Activated CD4-positive, alpha-beta T cell treated with anti-CD3 and anti-CD28 coated beads, Interleukin-2, amount 50 U/mL, for 1 hour (primary cell): ENCODE measurements at regions not wholly inside any gene's neighbourhood (a gene's known extent, or its start where the extent isn't known, plus 50 kb on each side); places are given as distances from the start of the nearest gene placed in this dataset.
"Not testable (repeated sequence)": the region's sequence is repeated elsewhere in the genome, so short reads cannot be mapped to it uniquely, and the experiment has no call there.

Experiments
- DNase-seq: peaks from one replicate; pipeline ENCODE4 v3.0.0-alpha.2; 2020

GRCh38 chr1:146710838-146711521, 227.1 kb upstream of the NBPF12 start:
- not testable (repeated sequence) for DNase-seq

- not testable (repeated sequence) for DNase-seq
Observed at GRCh38 chr1:146709302-146709701, 228.8 kb upstream of the NBPF12 start.

- DNase-seq, result not testable (repeated sequence)
Observed at GRCh38 chr1:146704162-146704724, 233.9 kb upstream of the NBPF12 start.

GRCh38 chr1:146701320-146701719, 236.8 kb upstream of the NBPF12 start:
- not testable (repeated sequence) for DNase-seq

GRCh38 chr1:146695388-146695787, 242.7 kb upstream of the NBPF12 start:
- not testable (repeated sequence) for DNase-seq

GRCh38 chr1:146691798-146692197, 246.3 kb upstream of the NBPF12 start:
- DNase-seq, result not testable (repeated sequence)

GRCh38 chr1:146688893-146689292, 249.2 kb upstream of the NBPF12 start:
- DNase-seq, result not testable (repeated sequence)

GRCh38 chr1:146686777-146687366, 251.3 kb upstream of the NBPF12 start:
- not testable (repeated sequence) for DNase-seq

- not testable (repeated sequence) for DNase-seq
Observed at GRCh38 chr1:146683126-146683429, 255.0 kb upstream of the NBPF12 start.

- not testable (repeated sequence) for DNase-seq
Observed at GRCh38 chr1:146682227-146683125, 255.6 kb upstream of the NBPF12 start.

GRCh38 chr1:146673729-146674299, 264.3 kb upstream of the NBPF12 start:
- not testable (repeated sequence) for DNase-seq

GRCh38 chr1:146672608-146673007, 265.5 kb upstream of the NBPF12 start:
- not testable (repeated sequence) for DNase-seq

GRCh38 chr1:146671588-146671987, 266.5 kb upstream of the NBPF12 start:
- not testable (repeated sequence) for DNase-seq

- DNase-seq, result not testable (repeated sequence)
Observed at GRCh38 chr1:146670832-146671566, 267.1 kb upstream of the NBPF12 start.

GRCh38 chr1:146666275-146666674, 271.8 kb upstream of the NBPF12 start:
- not testable (repeated sequence) for DNase-seq

GRCh38 chr1:146660242-146660641, 277.9 kb upstream of the NBPF12 start:
- not testable (repeated sequence) for DNase-seq

- DNase-seq, result not testable (repeated sequence)
Observed at GRCh38 chr1:146656356-146657060, 281.6 kb upstream of the NBPF12 start.

- DNase-seq, result not testable (repeated sequence)
Observed at GRCh38 chr1:146654763-146655162, 283.4 kb upstream of the NBPF12 start.

GRCh38 chr1:146645978-146646604, 292.0 kb upstream of the NBPF12 start:
- not testable (repeated sequence) for DNase-seq

GRCh38 chr1:146641534-146641933, 296.6 kb upstream of the NBPF12 start:
- DNase-seq, result not testable (repeated sequence)

GRCh38 chr1:146640671-146641070, 297.5 kb upstream of the NBPF12 start:
- not testable (repeated sequence) for DNase-seq
